NK-92 (cell line): ENCODE measurements at regions not wholly inside any gene's neighbourhood (a gene's known extent, or its start where the extent isn't known, plus 50 kb on each side); places are given as distances from the start of the nearest gene placed in this dataset.
"Not testable (repeated sequence)": the region's sequence is repeated elsewhere in the genome, so short reads cannot be mapped to it uniquely, and the experiment has no call there.

Experiments
- DNase-seq: peaks from one replicate; lab custom pipeline; 2025; ENCODE audit not compliant: unreplicated experiment; lab: John Stamatoyannopoulos, UW

DNA sequence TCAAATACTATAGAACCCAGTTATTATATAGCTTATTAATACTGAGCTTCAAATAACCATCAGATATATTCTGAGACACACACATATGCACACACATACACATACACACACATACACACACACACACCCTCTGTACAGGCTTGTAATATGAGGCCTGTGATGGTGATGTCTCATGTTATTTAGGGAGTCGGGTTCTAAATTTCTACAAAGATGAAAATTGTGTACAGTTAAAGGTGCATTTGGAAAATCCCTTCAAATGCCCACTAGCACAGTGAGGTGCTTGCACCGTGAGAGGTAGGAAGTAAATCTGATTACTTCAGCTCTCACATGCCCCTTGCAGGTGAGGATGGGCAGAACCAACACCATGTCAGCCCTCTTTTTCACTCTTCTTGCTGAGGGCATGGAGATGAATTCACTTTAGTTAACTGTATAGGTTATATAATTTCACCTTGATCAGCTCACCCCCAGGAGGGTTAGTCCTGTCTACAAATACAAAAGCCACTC is 294.5 kb upstream of the PROK2 start:
- no peak for DNase-seq

GRCh38 chr3:72078676-72079368 is 293.9 kb upstream of the PROK2 start:
- DNase-seq: no peak

DNA sequence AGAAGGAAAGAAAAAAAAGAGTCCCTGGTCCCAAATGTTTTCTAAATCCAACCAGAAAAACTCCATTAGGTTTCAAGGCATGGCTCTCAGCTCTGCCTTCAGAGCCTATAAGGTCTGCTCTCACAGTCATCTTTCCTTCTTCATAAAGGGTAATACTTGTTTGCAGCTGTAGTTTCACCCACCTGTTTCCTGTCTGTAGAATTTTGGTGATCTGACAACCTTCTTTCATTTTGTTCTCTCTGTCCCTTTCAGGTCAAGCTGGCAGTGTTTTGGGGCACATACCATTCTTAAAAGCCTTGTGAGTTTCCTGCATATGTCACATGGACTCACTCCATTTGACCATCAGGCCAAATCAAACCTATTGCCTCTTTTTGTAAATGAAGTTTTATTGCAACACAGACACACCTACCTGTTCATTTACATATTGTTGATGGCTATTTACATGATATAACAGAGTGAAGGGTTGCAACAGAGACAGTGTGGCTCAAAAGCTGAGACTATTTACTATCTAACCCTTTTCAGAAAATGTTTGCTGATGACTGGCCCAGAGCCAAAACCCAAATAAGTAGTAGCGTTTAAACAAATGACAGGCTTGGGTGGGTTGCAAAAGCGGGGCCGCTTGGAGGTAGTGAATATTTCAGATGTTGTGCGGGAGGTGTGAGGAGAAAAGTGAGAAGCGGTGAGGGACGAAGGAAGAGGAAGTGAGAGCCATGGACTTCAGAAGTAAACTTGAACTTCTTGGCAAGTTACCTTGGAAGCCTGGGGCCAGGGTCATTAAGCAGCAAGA is 292.7 kb upstream of the PROK2 start:
- no peak for DNase-seq

DNA sequence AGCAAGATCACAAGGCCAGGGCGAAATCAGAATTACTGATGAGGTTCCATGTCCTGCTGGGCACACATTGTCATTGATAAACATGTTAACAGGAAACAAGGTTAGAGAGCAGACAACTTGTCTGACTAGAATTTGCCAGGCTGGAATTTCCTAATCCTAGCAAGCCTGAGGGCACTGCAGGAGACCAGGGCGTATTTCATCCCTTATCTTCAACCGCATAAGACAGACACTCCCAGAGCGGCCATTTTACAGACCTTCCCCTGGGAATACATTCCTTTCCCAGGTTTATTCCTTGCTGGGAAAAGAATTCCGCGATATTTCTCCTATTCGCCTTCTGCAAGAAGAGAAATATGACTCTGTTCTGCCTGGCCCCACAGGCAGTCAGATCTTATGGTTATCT is 290.9 kb upstream of the PROK2 start:
- not testable (repeated sequence) for DNase-seq

DNA sequence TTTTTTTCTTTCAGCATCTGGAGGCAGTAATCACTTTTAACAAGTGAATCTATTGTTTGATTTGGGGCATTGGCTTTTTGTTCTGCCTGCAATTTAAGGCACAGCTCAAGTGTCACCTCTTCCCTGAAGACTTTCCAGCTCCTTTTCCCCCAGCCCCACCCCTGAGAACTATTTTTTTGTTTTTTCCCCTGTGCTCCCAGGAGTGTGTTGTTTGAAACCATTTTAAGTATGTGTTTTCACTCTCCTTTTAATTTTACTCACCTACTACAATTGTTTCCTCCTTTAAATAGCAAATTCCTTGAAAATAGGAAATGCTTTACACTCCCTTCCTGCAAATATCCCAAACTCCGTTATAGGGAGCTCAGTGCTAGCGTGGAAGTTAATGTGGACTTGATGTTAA is 286.7 kb upstream of the PROK2 start:
- DNase-seq: no peak

GRCh38 chr3:72070005-72070404 is 285.1 kb upstream of the PROK2 start:
- no peak for DNase-seq

GRCh38 chr3:72069543-72069942 is 284.6 kb upstream of the PROK2 start:
- no peak for DNase-seq

GRCh38 chr3:72068621-72069020 is 283.7 kb upstream of the PROK2 start:
- no peak for DNase-seq

DNA sequence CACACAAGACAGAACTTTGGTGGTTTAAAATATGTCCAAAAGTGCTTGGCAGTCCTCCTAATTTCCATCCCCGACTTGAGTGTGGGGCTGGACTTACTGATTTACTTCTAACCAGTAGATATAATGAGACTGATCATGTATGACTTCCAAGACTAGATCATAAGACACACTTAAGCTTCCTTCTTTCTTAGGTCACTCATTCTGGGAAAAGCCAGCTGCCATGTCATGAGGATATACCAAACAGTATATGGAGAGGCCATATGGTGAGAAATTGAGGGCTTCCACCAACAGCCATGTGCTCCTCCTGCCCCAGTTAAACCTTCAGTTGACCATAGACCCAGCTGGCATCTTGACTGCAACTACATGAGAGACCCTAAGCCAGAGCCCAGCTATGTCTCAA is 282.8 kb upstream of the PROK2 start:
- DNase-seq: no peak

DNA sequence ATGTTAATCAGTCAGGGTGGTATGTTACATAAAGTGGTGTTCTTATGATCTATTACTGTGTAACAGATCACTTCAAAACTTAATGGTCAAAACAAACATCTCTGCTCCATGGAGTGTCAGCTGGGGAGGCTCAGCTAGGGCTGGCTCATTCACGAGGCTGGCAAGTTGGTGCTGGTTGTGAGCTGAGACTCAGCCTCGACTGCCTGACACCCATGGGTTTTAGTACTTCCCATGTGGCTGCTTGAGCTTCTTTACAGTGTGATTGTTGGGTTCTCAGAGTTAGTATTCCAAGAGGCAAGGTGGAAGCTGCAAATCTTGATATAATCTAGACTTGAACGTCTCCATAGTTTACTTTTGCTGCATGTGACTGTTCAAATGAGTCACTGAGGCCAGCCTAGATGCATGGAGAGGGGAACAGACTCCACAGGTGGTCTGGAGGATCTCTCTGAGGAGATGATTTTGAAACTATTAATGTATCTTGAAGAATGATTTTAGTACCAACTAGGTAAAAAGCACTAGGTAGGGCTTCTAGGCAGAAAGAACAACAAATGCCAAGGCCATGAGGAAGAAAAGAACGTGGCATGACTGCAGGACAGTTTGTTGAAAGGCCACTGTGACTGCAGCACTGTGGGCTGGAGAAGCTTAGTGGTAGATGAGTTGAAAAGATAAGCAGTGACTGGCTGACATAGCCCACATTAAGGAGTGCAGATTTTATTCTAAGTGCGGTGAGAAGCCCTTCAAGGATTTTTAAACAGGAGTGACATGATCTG is 281.1 kb upstream of the PROK2 start:
- no peak for DNase-seq

DNA sequence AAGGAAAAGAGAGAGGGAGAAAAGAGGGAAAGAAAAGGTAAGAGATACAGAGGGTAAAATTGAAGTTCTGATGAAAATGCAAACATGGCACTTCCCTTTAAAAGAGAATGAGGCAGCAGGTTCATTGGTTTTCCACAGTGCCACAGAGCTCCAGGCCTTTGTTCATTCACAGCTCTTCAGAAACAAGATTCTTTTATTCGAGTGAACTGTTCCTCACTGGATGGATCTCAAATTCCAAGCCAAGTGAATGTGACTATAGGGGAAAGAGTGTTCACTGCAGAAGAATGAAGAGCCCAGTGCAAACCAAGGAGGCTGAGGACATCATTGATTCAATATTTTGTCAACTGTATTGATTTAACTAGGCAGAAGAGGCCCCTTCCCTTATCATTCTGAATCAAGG is 280.3 kb upstream of the PROK2 start:
- no peak for DNase-seq

DNA sequence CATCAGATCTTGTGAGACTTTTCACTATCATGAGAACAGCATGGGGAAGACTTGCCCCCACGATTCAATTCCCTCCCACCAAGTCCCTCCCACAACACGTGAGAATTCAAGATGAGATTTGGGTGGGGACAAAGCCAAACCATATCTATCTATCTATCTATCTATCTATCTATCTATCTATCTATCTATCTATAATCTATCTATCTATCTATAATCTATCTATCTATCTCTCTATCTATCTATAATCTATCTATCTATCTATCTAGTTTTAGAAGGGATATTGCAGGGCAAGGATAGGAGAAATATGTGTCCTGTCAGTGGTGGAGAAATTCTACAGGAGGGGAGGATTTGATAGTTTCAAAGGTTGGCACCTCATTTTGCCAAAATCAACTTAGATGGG is 279.8 kb upstream of the PROK2 start:
- DNase-seq: not testable (repeated sequence)

DNA sequence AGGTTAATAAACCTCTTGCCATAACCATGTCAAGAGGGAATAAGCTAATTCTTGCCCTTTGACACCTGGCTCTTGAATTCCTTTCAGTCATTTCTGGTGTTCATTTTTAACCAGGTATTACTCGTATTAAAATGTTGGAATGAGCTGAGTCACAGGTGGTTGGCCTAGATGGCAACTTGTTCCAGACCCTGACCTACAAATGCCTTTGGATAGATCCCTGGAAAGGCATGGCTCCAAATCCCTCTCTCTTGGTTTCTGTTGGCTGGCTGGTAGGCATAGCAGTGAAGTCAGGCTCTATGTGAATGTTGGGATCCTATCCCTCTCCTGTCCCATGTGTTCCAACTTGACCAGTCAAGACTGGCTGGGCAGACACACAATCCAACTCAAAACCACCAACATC is 277.1 kb upstream of the PROK2 start:
- DNase-seq: no peak

DNA sequence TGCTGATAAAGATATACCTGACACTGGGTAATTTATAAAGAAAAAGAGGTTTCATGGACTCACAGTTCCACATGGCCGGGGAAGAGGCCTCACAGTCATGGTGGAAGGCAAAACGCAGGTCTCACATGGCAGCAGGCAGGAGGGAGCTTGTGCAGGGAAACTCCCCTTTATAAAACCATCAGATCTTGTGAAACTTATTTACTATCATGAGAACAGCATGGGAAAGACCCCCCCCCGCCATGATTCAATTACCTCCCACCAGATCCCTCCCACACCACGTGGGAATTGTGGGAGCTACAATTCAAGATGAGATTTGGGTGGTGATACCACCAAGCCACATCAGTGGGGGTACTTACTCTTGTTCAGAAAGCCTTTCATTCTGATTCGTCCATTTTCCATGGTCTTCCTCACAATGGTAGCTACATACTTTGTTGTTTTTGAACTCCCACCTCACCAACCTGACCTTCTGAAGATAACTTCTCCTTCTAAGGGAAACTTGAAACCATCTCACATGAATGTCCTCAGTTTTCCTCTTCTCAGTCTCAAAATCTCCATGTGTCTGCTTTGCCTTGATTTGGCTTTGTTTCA is 275.6 kb upstream of the PROK2 start:
- DNase-seq: no peak

GRCh38 chr3:72058493-72059081 is 273.6 kb upstream of the PROK2 start:
- DNase-seq: no peak

DNA sequence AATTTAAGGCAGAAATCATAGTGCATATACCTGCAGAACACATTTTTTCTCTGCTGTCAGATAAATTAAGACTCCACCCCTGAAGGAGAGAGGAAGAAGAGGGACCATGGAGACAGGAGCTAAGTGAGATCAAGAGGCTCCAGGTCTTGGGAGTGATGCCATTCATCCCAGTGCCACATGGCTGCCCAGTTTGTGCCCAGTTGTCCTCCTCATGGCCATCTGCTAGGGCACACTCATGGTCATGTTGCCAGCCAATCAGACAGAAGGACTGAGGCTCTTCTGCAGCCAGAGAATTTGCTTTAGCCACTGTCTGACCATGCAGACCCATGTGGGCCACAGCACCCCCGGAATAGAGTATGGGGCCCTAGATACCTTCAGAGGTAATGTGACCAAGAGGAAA is 270.5 kb upstream of the PROK2 start:
- DNase-seq: no peak

DNA sequence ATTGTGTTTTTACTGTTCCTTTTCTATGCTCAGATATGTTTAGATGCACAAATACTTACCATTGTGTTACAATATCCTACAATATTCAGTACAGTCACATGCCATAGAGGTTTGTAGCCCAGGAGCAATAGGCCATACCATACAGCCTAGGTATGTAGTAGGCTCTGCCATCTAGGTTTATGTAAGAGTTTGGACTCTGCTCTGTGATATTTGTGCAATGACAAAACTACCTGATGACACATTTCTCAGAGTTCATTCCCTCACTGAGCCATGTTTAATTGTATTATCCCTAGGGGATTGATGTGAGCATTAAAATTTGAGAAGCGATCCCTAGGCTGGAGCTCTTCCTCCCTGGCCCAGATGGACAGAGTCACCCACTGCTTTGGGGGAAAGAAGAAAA is 270.0 kb upstream of the PROK2 start:
- no peak for DNase-seq

- DNase-seq: no peak
Observed at GRCh38 chr3:72052841-72053409, 268.0 kb upstream of the PROK2 start.

- DNase-seq: no peak
Observed at GRCh38 chr3:72050771-72051170, 265.8 kb upstream of the PROK2 start.

DNA sequence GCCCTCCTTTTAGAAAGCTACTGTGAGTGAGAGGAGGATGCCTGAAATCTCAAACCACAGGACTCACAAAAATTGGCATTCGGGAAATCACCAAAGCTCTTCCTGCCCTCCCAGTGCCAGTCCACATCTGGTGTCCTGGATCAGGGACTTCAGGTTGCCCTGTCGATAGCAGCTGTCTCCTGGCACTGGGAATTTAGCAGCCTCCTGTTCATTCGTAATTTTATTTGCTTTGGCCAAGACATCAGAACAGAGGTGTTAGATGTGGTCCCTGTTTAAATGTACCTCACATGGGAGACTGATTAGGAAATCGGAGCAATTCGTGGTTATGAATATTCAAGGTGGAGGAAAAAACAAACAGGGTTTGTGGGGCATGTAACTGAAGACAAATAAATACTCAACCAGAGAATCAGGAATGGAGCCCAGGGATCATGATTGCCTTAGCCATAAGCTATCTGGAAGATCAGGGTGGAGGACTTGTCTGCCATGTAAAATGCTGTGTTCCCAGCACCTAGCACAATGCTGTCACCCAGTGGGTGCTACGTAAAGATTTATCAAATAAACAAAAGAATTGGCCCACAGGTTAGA is 265.2 kb upstream of the PROK2 start:
- DNase-seq: no peak
